ENCODE measurements at regions not wholly inside any gene's neighbourhood (a gene's known extent, or its start where the extent isn't known, plus 50 kb on each side); places are given as distances from the start of the nearest gene placed in this dataset.

DNA sequence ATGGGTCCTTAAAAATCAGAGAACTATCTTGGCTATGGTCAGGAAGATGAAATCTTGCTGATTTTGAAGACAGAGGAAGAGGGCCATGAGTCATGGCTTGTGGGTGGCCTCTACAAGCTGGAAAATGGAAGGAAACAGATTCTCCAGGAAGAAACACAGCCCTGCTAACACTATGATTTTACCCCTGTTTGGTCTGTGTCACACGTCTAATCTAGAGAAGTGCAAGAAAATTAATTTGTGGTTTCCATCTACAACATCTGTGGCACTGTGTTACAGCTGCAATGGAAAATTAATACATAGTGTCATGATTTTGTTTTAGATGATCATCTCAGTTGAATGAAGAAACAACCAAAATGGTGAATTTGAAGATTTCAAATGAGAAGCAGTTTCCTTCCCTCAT is 288.7 kb upstream of the NRIP1 start:
- TF ChIP-seq EZH2 (IDR thresholded peaks at IDR 0.05), result no peak
- TF ChIP-seq, protein P1, sequence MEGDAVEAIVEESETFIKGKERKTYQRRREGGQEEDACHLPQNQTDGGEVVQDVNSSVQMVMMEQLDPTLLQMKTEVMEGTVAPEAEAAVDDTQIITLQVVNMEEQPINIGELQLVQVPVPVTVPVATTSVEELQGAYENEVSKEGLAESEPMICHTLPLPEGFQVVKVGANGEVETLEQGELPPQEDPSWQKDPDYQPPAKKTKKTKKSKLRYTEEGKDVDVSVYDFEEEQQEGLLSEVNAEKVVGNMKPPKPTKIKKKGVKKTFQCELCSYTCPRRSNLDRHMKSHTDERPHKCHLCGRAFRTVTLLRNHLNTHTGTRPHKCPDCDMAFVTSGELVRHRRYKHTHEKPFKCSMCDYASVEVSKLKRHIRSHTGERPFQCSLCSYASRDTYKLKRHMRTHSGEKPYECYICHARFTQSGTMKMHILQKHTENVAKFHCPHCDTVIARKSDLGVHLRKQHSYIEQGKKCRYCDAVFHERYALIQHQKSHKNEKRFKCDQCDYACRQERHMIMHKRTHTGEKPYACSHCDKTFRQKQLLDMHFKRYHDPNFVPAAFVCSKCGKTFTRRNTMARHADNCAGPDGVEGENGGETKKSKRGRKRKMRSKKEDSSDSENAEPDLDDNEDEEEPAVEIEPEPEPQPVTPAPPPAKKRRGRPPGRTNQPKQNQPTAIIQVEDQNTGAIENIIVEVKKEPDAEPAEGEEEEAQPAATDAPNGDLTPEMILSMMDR (IDR thresholded peaks at IDR 0.05), result no peak

All from neural progenitor cell (in vitro differentiated cells).